ENCODE measurements at regions not wholly inside any gene's neighbourhood (a gene's known extent, or its start where the extent isn't known, plus 50 kb on each side); places are given as distances from the start of the nearest gene placed in this dataset.

- Histone ChIP-seq H3K4me3 (replicated peaks in 1 of 3; ENCODE audit: insufficient read depth in 1 of 3, low read depth in 2 of 3, low read length in 3 of 3) (no peak overlapping the region), H3K27ac (ENCODE audit: extremely low read length, insufficient read depth, low read length) (no peak overlapping the region), H3K27me3 (ENCODE audit: control insufficient read depth in 1 of 2, insufficient read depth in 2 of 2, low read length in 2 of 2) (peaks cover 0 to 13% of the 10 kb centered on the region in 2 experiments; a peak in 2 of 5 replicates), H3K36me3 (replicated peaks in 1 of 2; ENCODE audit: control insufficient read depth in 1 of 2, insufficient read depth in 2 of 2, low read length in 2 of 2) (no peaks in the 10 kb centered on the region), H2AFZ (ENCODE audit: low read length) (no peak overlapping the region), H3K79me2 (ENCODE audit: insufficient read depth, low read length) (no peaks in the 10 kb centered on the region), H3K9me3 (ENCODE audit: low read length) (no peaks in the 10 kb centered on the region), H3K4me1 (ENCODE audit: insufficient read depth, low read length) (no peaks in the 10 kb centered on the region), H4K20me1 (ENCODE audit: insufficient read depth, low read length) (no peaks in the 10 kb centered on the region), H3K4me2 (ENCODE audit: low read depth, low read length) (no peak overlapping the region), H3K9ac (ENCODE audit: insufficient read depth, low read depth, low read length) (no peak overlapping the region)
- ChIA-PET CTCF (ENCODE audit: low intra/inter-chr PET ratio, low total read pairs) (interaction anchor here (1.8 kb wide), 1 partner anchor 687 kb away, joined by 7 read pairs; no protein-coding TSS in a partner anchor), POLR2A (no interaction called here)
- DNase-seq (ENCODE audit: low spot score) (no peak), FAIRE-seq (no peak), ATAC-seq (no peak)
- intact Hi-C loops (cut with micrococcal nuclease; ENCODE audit: unreplicated experiment) = loop anchor here (5.0 to 10.0 kb wide), 2 partner anchors 159 to 333 kb away; no protein-coding TSS in a partner anchor
- in situ Hi-C loops (cut with HindIII; ENCODE audit: extremely low pct_ligation_motif_present, low pct_unique_long_range_greater_than_20kb) = no loop called here
- WGBS (ENCODE audit: low lambda C conversion rate) = 2% methylated on average over 1 of the region's 1 CpG
- BruUV-seq (replicated peaks) = no TSS peak
- TF ChIP-seq SATB2 (CRISPR knock-in tag; IDR thresholded peaks at IDR 0.05) = no peak
- no peak for TF ChIP-seq GTF3A (CRISPR knock-in tag; conservative IDR thresholded peaks at IDR 0.05)
- TF ChIP-seq, protein P1, sequence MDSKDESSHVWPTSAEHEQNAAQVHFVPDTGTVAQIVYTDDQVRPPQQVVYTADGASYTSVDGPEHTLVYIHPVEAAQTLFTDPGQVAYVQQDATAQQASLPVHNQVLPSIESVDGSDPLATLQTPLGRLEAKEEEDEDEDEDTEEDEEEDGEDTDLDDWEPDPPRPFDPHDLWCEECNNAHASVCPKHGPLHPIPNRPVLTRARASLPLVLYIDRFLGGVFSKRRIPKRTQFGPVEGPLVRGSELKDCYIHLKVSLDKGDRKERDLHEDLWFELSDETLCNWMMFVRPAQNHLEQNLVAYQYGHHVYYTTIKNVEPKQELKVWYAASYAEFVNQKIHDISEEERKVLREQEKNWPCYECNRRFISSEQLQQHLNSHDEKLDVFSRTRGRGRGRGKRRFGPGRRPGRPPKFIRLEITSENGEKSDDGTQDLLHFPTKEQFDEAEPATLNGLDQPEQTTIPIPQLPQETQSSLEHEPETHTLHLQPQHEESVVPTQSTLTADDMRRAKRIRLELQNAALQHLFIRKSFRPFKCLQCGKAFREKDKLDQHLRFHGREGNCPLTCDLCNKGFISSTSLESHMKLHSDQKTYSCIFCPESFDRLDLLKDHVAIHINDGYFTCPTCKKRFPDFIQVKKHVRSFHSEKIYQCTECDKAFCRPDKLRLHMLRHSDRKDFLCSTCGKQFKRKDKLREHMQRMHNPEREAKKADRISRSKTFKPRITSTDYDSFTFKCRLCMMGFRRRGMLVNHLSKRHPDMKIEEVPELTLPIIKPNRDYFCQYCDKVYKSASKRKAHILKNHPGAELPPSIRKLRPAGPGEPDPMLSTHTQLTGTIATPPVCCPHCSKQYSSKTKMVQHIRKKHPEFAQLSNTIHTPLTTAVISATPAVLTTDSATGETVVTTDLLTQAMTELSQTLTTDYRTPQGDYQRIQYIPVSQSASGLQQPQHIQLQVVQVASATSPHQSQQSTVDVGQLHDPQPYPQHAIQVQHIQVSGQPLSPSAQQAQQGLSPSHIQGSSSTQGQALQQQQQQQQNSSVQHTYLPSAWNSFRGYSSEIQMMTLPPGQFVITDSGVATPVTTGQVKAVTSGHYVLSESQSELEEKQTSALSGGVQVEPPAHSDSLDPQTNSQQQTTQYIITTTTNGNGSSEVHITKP (CRISPR knock-in tag; IDR thresholded peaks at IDR 0.05; ENCODE audit: low read depth) = no peak
- TF ChIP-seq ZBTB43 (CRISPR knock-in tag; conservative IDR thresholded peaks at IDR 0.05) = no peak
- no peak for TF ChIP-seq ZNF747 (CRISPR knock-in tag; IDR thresholded peaks at IDR 0.05; ENCODE audit: borderline replicate concordance)
- no peak for TF ChIP-seq UBTF (CRISPR knock-in tag; IDR thresholded peaks at IDR 0.05)
- no peak for TF ChIP-seq DDIT3 (CRISPR knock-in tag; IDR thresholded peaks at IDR 0.05)
- TF ChIP-seq ZNF772 (CRISPR knock-in tag; IDR thresholded peaks at IDR 0.05) = no peak
- TF ChIP-seq ZHX1 (CRISPR knock-in tag; IDR thresholded peaks at IDR 0.05; ENCODE audit: low read depth) = no peak
- TF ChIP-seq ZNF343 (CRISPR knock-in tag; IDR thresholded peaks at IDR 0.05) = no peak
- no peak for TF ChIP-seq ZNF782 (CRISPR knock-in tag; IDR thresholded peaks at IDR 0.05; ENCODE audit: borderline replicate concordance)
- no peak for TF ChIP-seq ZNF589 (CRISPR knock-in tag; conservative IDR thresholded peaks at IDR 0.05)
Observed at GRCh38 chr2:176814274-176814673, 398.3 kb upstream of the HNRNPA3 start.

Data from HepG2 (cell line).